Gastroesophageal sphincter (tissue), 3 donors: ENCODE measurements at regions not wholly inside any gene's neighbourhood (a gene's known extent, or its start where the extent isn't known, plus 50 kb on each side); places are given as distances from the start of the nearest gene placed in this dataset.

Experiments
- CTCF ChIP-seq, 4 experiments: fragments of 200-600 bp in 2 of 4; fragments of 450-650 bp in 2 of 4; sonication (generic) in 1 of 4; IDR thresholded peaks; one replicate each; pipeline ENCODE4 v1.5.1; 2017 to 2019; ENCODE audit warnings: antibody characterized with exemption in 4 of 4, mild to moderate bottlenecking in 2 of 4, moderate library complexity in 2 of 4
- EP300 ChIP-seq: sonication (generic); formaldehyde crosslinking; IDR thresholded peaks from one replicate; pipeline ENCODE4 v1.6.1; 2017; ENCODE audit warnings: antibody characterized with exemption, mild to moderate bottlenecking
- POLR2A ChIP-seq, 2 donors: fragments of 450-650 bp; IDR thresholded peaks; one replicate each; pipeline ENCODE4 v1.6.1; 2017; ENCODE audit warnings: antibody characterized with exemption in 2 of 2, mild to moderate bottlenecking in 2 of 2, moderate library complexity in 1 of 2
- POLR2AphosphoS5 ChIP-seq: sonication (generic); formaldehyde crosslinking; IDR thresholded peaks from one replicate; pipeline ENCODE4 v1.6.1; 2017; ENCODE audit warnings: antibody characterized with exemption

GRCh38 chr2:42897358-42897757 lies 105.0 kb upstream of the HAAO start:
- TF ChIP-seq CTCF (IDR thresholded peaks at IDR 0.05) (no peak), POLR2AphosphoS5 (no peak), POLR2A (IDR thresholded peaks at IDR 0.05) (no peak), EP300 (no peak)
